CD4-positive, alpha-beta T cell treated with Interleukin-4 for 4 hours (primary cell): ENCODE measurements at regions not wholly inside any gene's neighbourhood (a gene's known extent, or its start where the extent isn't known, plus 50 kb on each side); places are given as distances from the start of the nearest gene placed in this dataset.
A peak's percentile ranks its signal among the peaks of the same experiment; 100 is the strongest.

Experiments used
- DNase-seq: peaks from one replicate; pipeline ENCODE4 v3.0.0-alpha.2; 2020

GRCh38 chr4:138686106-138686835, 329.3 kb upstream of the NOCT start:
- DNase-seq: no peak

- DNase-seq: no peak
Observed at GRCh38 chr4:138685316-138685715, 330.3 kb upstream of the NOCT start.

GRCh38 chr4:138680989-138681604, 334.5 kb upstream of the NOCT start:
- DNase-seq: peak; percentile 59

- DNase-seq: no peak
Observed at GRCh38 chr4:138680256-138680655, 335.3 kb upstream of the NOCT start.

GRCh38 chr4:138678985-138679746, 336.4 kb upstream of the NOCT start:
- DNase-seq: no peak

- no peak for DNase-seq
Observed at GRCh38 chr4:138677748-138678147, 337.8 kb upstream of the NOCT start.

GRCh38 chr4:138677212-138677611, 338.4 kb upstream of the NOCT start:
- no peak for DNase-seq

- DNase-seq: no peak
Observed at GRCh38 chr4:138675685-138676084, 339.9 kb upstream of the NOCT start.

GRCh38 chr4:138674209-138674608, 341.4 kb upstream of the NOCT start:
- no peak for DNase-seq

- no peak for DNase-seq
Observed at GRCh38 chr4:138673053-138673452, 342.5 kb upstream of the NOCT start.

- no peak for DNase-seq
Observed at GRCh38 chr4:138672393-138672976, 343.1 kb upstream of the NOCT start.

GRCh38 chr4:138671606-138672084, 343.9 kb upstream of the NOCT start:
- no peak for DNase-seq

- DNase-seq: no peak
Observed at GRCh38 chr4:138671106-138671505, 344.5 kb upstream of the NOCT start.

GRCh38 chr4:138670681-138671080, 344.9 kb upstream of the NOCT start:
- no peak for DNase-seq

- DNase-seq: no peak
Observed at GRCh38 chr4:138669479-138670315, 345.9 kb upstream of the NOCT start.

- no peak for DNase-seq
Observed at GRCh38 chr4:138668309-138668708, 347.3 kb upstream of the NOCT start.

- DNase-seq: no peak
Observed at GRCh38 chr4:138666366-138666765, 349.2 kb upstream of the NOCT start.

- no peak for DNase-seq
Observed at GRCh38 chr4:138665851-138666250, 349.7 kb upstream of the NOCT start.

GRCh38 chr4:138663883-138664282, 351.7 kb upstream of the NOCT start:
- DNase-seq: no peak

- DNase-seq: no peak
Observed at GRCh38 chr4:138659812-138660316, 355.7 kb upstream of the NOCT start.

- no peak for DNase-seq
Observed at GRCh38 chr4:138659037-138659811, 356.4 kb upstream of the NOCT start.
